PFSK-1 (cell line): ENCODE measurements at regions not wholly inside any gene's neighbourhood (a gene's known extent, or its start where the extent isn't known, plus 50 kb on each side); places are given as distances from the start of the nearest gene placed in this dataset.

Experiments
- FOXP2 ChIP-seq: optimal IDR thresholded peaks from 2 replicates; pipeline ENCODE3; 2011; ENCODE audit warnings: borderline replicate concordance, control low read depth, inconsistent platforms; ENCODE audit not compliant: insufficient read depth; ENCODE audit errors: extremely low read length, extremely low read depth
- POLR2AphosphoS5 ChIP-seq: IDR thresholded peaks from 2 replicates; pipeline ENCODE4 v1.6.1; 2012; ENCODE audit warnings: low read depth, mild to moderate bottlenecking, control low read depth, low read length, moderate library complexity
- SIN3A ChIP-seq: IDR thresholded peaks from 2 replicates; pipeline ENCODE4 v1.6.1; 2012; ENCODE audit warnings: mild to moderate bottlenecking, low read length, moderate library complexity, borderline replicate concordance; ENCODE audit not compliant: insufficient read depth
- TAF1 ChIP-seq: IDR thresholded peaks from 2 replicates; pipeline ENCODE4 v1.6.1; 2012; ENCODE audit warnings: low read length, control low read depth, borderline replicate concordance; ENCODE audit not compliant: insufficient read depth
- TF ChIP-seq, protein P1 (sequence below), 2 experiments: IDR thresholded peaks; 2 replicates each; pipeline versions ENCODE4 v1.6.1 to v1.8.0; 2011 to 2012; ENCODE audit warnings: low read depth in 2 of 2, low read length in 2 of 2, control low read depth in 1 of 2, inconsistent platforms in 1 of 2, mild to moderate bottlenecking in 1 of 2, moderate library complexity in 1 of 2; ENCODE audit not compliant: insufficient read depth in 1 of 2

DNA sequence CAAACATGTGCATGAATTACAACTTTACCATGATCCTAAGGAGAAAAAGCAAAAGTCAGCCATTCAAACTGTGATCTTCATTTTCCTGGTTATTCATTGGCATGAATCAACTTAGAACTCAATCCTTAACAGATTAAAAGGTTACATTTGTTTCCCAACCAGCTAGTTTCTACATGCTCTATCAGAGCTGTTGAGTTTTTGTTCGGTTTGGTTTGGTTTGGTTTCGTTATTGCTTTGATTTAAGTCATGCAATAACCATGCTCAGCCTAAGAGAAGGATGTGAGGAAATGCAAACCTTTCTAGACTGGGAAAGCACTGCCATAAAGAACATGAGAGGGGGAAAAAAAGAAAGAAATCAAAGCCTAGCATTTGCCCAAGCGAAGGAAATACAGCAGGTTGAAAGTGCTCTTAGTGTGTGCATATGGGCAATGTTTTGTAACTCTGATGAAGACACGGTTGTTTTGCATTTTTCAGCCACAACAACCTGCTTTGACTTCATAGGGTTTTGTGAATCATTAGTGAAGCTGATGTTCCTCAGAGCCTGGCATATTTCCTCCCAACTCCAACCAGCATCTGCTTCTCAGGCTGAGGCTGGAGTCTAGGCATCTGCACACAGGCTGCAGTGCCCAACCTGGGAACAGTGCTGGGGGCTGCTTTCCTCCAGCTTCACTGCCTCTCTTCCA, 234.3 kb downstream of the ZNF674 start:
- TF ChIP-seq TAF1: no peak
- no peak for TF ChIP-seq SIN3A
- no peak for TF ChIP-seq FOXP2
- no peak for TF ChIP-seq POLR2AphosphoS5
- TF ChIP-seq, protein P1, sequence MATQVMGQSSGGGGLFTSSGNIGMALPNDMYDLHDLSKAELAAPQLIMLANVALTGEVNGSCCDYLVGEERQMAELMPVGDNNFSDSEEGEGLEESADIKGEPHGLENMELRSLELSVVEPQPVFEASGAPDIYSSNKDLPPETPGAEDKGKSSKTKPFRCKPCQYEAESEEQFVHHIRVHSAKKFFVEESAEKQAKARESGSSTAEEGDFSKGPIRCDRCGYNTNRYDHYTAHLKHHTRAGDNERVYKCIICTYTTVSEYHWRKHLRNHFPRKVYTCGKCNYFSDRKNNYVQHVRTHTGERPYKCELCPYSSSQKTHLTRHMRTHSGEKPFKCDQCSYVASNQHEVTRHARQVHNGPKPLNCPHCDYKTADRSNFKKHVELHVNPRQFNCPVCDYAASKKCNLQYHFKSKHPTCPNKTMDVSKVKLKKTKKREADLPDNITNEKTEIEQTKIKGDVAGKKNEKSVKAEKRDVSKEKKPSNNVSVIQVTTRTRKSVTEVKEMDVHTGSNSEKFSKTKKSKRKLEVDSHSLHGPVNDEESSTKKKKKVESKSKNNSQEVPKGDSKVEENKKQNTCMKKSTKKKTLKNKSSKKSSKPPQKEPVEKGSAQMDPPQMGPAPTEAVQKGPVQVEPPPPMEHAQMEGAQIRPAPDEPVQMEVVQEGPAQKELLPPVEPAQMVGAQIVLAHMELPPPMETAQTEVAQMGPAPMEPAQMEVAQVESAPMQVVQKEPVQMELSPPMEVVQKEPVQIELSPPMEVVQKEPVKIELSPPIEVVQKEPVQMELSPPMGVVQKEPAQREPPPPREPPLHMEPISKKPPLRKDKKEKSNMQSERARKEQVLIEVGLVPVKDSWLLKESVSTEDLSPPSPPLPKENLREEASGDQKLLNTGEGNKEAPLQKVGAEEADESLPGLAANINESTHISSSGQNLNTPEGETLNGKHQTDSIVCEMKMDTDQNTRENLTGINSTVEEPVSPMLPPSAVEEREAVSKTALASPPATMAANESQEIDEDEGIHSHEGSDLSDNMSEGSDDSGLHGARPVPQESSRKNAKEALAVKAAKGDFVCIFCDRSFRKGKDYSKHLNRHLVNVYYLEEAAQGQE (IDR thresholded peaks at IDR 0.05; ENCODE audit: insufficient read depth in 1 of 2, low read depth in 2 of 2, low read length in 2 of 2): no peak

DNA sequence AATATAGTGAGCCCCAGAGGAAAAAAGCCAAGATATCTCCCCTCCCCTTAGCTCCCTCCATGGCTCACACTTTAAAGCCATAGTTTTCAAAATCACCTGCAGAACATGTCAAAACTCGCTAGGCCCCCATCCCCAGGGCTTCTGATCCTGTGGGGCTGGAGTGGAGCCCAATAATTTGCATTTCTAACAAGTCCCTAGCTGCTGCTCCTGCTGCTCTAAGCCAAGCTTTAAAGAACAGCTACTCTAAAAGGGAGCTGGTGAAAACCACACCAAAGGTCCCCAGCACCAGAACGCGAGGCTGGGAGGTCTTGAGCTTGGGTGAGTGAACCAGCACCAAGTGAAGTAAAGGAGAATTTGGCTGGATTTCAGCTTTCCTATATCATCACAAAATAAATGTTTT, 237.1 kb downstream of the ZNF674 start:
- no peak for TF ChIP-seq TAF1
- no peak for TF ChIP-seq FOXP2
- TF ChIP-seq, protein P1 (IDR thresholded peaks at IDR 0.05; ENCODE audit: insufficient read depth in 1 of 2, low read depth in 2 of 2, low read length in 2 of 2): no peak
- no peak for TF ChIP-seq SIN3A
- no peak for TF ChIP-seq POLR2AphosphoS5

- TF ChIP-seq FOXP2 (no peak), POLR2AphosphoS5 (no peak), SIN3A (no peak), TAF1 (no peak)
- TF ChIP-seq, protein P1 (IDR thresholded peaks at IDR 0.05; ENCODE audit: insufficient read depth in 1 of 2, low read depth in 2 of 2, low read length in 2 of 2): no peak
These were observed 239.1 kb downstream of the ZNF674 start for GRCh38 chrX:46306103-46306502.

GRCh38 chrX:46305431-46305830, 239.8 kb downstream of the ZNF674 start:
- TF ChIP-seq POLR2AphosphoS5 (no peak), SIN3A (no peak), TAF1 (no peak), FOXP2 (no peak)
- TF ChIP-seq, protein P1 (IDR thresholded peaks at IDR 0.05; ENCODE audit: insufficient read depth in 1 of 2, low read depth in 2 of 2, low read length in 2 of 2): no peak

DNA sequence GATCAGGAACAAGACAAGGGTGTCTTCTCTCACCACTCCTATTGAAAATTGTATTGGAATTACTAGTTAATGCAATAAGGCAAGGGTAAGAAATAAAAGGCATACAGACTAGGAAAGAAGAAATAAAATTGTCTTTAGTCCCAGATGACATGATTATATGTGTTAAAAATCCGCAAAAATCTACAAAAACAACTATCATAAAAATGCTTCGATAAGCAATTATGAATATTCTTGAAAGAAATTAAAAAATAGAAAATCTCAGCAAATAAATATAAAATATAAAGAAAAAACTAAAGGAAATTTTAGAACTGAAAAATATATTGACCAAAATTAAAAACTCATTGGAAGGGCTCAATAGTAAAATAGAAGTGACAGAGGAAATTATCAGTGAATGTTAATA, 243.3 kb downstream of the ZNF674 start:
- TF ChIP-seq SIN3A: no peak
- no peak for TF ChIP-seq POLR2AphosphoS5
- no peak for TF ChIP-seq TAF1
- no peak for TF ChIP-seq FOXP2
- TF ChIP-seq, protein P1 (IDR thresholded peaks at IDR 0.05; ENCODE audit: insufficient read depth in 1 of 2, low read depth in 2 of 2, low read length in 2 of 2): no peak
